C4-2B (cell line): ENCODE measurements at regions not wholly inside any gene's neighbourhood (a gene's known extent, or its start where the extent isn't known, plus 50 kb on each side); places are given as distances from the start of the nearest gene placed in this dataset.

Experiments
- CTCF ChIP-seq: fragments of 450-650 bp; conservative IDR thresholded peaks from 2 replicates; pipeline ENCODE4 v1.5.1; 2017; ENCODE audit warnings: mild to moderate bottlenecking
- ZFX ChIP-seq: fragments of 450-650 bp; IDR thresholded peaks from 2 replicates; pipeline ENCODE4 v1.6.1; 2017

- no peak for TF ChIP-seq CTCF
- no peak for TF ChIP-seq ZFX
These were observed 209.9 kb upstream of the IGF1 start for GRCh38 chr12:102690253-102690652.
